CD4-positive, CD25-positive, alpha-beta regulatory T cell (primary cell): ENCODE measurements at regions not wholly inside any gene's neighbourhood (a gene's known extent, or its start where the extent isn't known, plus 50 kb on each side); places are given as distances from the start of the nearest gene placed in this dataset.

Experiments
- ATAC-seq, 2 donors: fragments of 150-1000 bp; cut with Tn5 transposase; one replicate each; pipeline ENCODE4 v1.10.0; 2021; ENCODE audit warnings: low read depth in 2 of 2, moderate number of reproducible peaks in 2 of 2, moderate library complexity in 1 of 2
- DNase-seq, 3 donors: peaks; one replicate each; pipeline versions ENCODE4 v3.0.0 to v3.0.0-alpha.2; 2012 to 2022; ENCODE audit warnings: mixed read lengths in 1 of 3
- H3K27ac ChIP-seq: one replicate; pipeline ENCODE4 v1.7.0; 2013; ENCODE audit warnings: mild to moderate bottlenecking, low read length; ENCODE audit not compliant: insufficient read depth, poor library complexity, severe bottlenecking
- H3K27me3 ChIP-seq: one replicate; pipeline ENCODE4 v1.7.0; 2013; ENCODE audit warnings: low read length; ENCODE audit not compliant: control insufficient read depth, insufficient read depth
- H3K36me3 ChIP-seq: one replicate; pipeline ENCODE4 v1.7.0; 2013; ENCODE audit warnings: mild to moderate bottlenecking, low read length, moderate library complexity; ENCODE audit not compliant: control insufficient read depth, insufficient read depth
- H3K4me1 ChIP-seq: 2 replicates; pipeline ENCODE4 v1.7.0; 2013; ENCODE audit warnings: mild to moderate bottlenecking, low read length; ENCODE audit not compliant: insufficient read depth, control insufficient read depth, poor library complexity, severe bottlenecking
- H3K4me3 ChIP-seq: one replicate; pipeline ENCODE4 v1.7.0; 2013; ENCODE audit warnings: low read depth, mild to moderate bottlenecking, low read length, moderate library complexity
- H3K9me3 ChIP-seq, 2 experiments: 1 replicate in 1 of 2; 2 replicates in 1 of 2; pipeline ENCODE4 v1.7.0; 2013; ENCODE audit warnings: low read length in 2 of 2, mild to moderate bottlenecking in 1 of 2, moderate library complexity in 1 of 2; ENCODE audit not compliant: control insufficient read depth in 2 of 2
- H3K27ac Mint-ChIP-seq, 3 donors: one replicate each; pipeline ENCODE4 v1.8.0; 2020 to 2022; ENCODE audit warnings: mild to moderate bottlenecking in 3 of 3, mixed read lengths in 3 of 3, moderate library complexity in 2 of 3
- H3K27me3 Mint-ChIP-seq: one replicate; pipeline ENCODE4 v1.8.0; 2022; ENCODE audit warnings: mild to moderate bottlenecking, mixed read lengths
- H3K36me3 Mint-ChIP-seq: one replicate; pipeline ENCODE4 v1.8.0; 2020; ENCODE audit warnings: mixed read lengths
- H3K4me1 Mint-ChIP-seq, 4 donors: one replicate each; pipeline ENCODE4 v1.8.0; 2020 to 2022; ENCODE audit warnings: mixed read lengths in 4 of 4, mild to moderate bottlenecking in 1 of 4
- H3K4me3 Mint-ChIP-seq, 4 donors: one replicate each; pipeline ENCODE4 v1.8.0; 2020 to 2022; ENCODE audit warnings: mild to moderate bottlenecking in 4 of 4, mixed read lengths in 4 of 4, moderate library complexity in 3 of 4
- H3K9me3 Mint-ChIP-seq, 7 donors: one replicate each; pipeline ENCODE4 v1.8.0; 2020 to 2022; ENCODE audit warnings: mixed read lengths in 7 of 7, mild to moderate bottlenecking in 3 of 7, moderate library complexity in 2 of 7

DNA sequence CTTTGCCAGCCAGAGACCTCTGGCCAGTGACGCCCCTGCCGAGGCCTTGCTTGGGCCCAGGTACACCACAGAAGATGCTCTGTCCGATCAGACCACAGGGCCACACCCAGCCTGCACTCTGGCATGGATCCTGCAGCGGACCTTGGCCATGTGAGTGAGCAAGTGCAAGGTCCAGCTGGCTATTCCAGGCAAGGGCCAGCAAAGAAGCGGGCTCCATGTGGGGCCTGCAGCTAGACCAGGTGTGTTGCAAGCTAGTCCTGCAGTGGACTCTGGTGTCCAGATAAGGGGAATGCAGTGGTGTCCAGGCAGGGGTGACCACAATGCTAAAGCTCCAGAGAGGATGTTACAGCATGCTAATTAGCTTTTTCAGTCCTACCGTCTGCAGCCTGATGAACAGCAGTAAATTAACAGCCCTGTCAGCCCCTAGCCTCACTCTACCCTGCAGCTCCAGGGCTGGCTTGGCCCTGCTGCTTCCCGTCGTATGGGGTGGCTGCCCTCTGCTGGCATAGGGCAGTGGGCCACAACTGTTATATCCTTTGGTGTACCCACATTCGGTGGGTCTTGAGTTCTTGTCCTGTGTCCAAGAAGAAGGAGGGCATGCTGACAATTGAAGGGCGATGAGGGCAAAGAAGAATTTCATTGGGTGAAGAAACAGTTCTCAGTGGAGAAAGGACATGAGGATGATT lies 284.5 kb upstream of the POU5F2 start:
- no peak for ATAC-seq
- no peak overlapping the region for H3K27ac Mint-ChIP-seq
- H3K4me1 Mint-ChIP-seq: peaks cover 0 to 12% (median 6%) of the 10 kb centered on the region in 4 donors
- Histone ChIP-seq H3K4me1 (no peaks in the 10 kb centered on the region), H3K36me3 (peaks cover 27% of the 10 kb centered on the region), H3K9me3 (no peaks in the 10 kb centered on the region), H3K27me3 (no peaks in the 10 kb centered on the region), H3K4me3 (no peak overlapping the region), H3K27ac (no peak overlapping the region)
- no peak for DNase-seq
- H3K36me3 Mint-ChIP-seq: peaks cover 58% of the 10 kb centered on the region
- H3K27me3 Mint-ChIP-seq: no peaks in the 10 kb centered on the region
- H3K4me3 Mint-ChIP-seq: no peak overlapping the region
- H3K9me3 Mint-ChIP-seq: peaks cover 0 to 4% (median 2%) of the 10 kb centered on the region in 7 donors

GRCh38 chr5:94024620-94025019 lies 283.2 kb upstream of the POU5F2 start:
- Histone ChIP-seq H3K4me3 (no peak overlapping the region), H3K27me3 (no peaks in the 10 kb centered on the region), H3K36me3 (peaks cover 22% of the 10 kb centered on the region), H3K4me1 (no peaks in the 10 kb centered on the region), H3K9me3 (peaks cover 0 to 2% of the 10 kb centered on the region in 2 experiments), H3K27ac (no peak overlapping the region)
- ATAC-seq (no peak), DNase-seq (no peak)
- Mint-ChIP-seq H3K27me3 (no peaks in the 10 kb centered on the region), H3K27ac (peak overlapping the region in 1 of 3 donors; percentile 64), H3K4me3 (no peak overlapping the region), H3K4me1 (peaks cover 0 to 12% (median 6%) of the 10 kb centered on the region in 4 donors), H3K9me3 (peaks cover 0 to 7% (median 5%) of the 10 kb centered on the region in 7 donors), H3K36me3 (peaks cover 58% of the 10 kb centered on the region)

GRCh38 chr5:94024101-94024500 lies 282.7 kb upstream of the POU5F2 start:
- H3K36me3 ChIP-seq: peaks cover 22% of the 10 kb centered on the region
- H3K4me3 ChIP-seq: no peak overlapping the region
- peaks cover 0 to 2% of the 10 kb centered on the region in 2 experiments for H3K9me3 ChIP-seq
- H3K27me3 Mint-ChIP-seq: no peaks in the 10 kb centered on the region
- ATAC-seq (no peak), DNase-seq (no peak)
- peaks cover 58% of the 10 kb centered on the region for H3K36me3 Mint-ChIP-seq
- H3K27ac Mint-ChIP-seq: no peak overlapping the region
- H3K4me1 Mint-ChIP-seq: peaks cover 0 to 12% (median 2%) of the 10 kb centered on the region in 4 donors
- H3K4me3 Mint-ChIP-seq: no peak overlapping the region
- no peaks in the 10 kb centered on the region for H3K4me1 ChIP-seq
- H3K27me3 ChIP-seq: no peaks in the 10 kb centered on the region
- no peak overlapping the region for H3K27ac ChIP-seq
- peaks cover 0 to 11% (median 5%) of the 10 kb centered on the region in 7 donors for H3K9me3 Mint-ChIP-seq

DNA sequence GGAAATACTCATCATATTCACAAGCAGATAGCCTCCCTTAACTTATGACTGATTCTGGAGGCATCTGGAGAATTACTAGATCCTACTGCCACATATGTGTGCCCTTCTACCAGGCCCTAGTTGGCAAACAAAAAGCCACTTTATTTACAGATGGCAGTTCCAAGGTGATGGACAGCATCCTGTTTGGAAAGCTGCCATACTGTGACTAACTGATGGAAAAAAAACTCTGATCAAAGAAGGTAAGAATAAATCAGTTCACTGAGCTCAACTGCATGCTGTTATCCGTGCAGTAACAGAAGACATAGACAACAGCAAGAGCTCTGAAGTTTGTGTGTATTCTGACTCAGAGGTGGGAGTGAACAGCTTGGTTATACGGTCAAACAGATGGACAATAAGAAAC lies 279.8 kb upstream of the POU5F2 start:
- no peaks in the 10 kb centered on the region for H3K4me1 ChIP-seq
- no peak overlapping the region for H3K27ac Mint-ChIP-seq

GRCh38 chr5:94017579-94017978 lies 276.2 kb upstream of the POU5F2 start:
- H3K4me1 Mint-ChIP-seq: peaks cover 0 to 9% (median 3%) of the 10 kb centered on the region in 4 donors
- DNase-seq (no peak), ATAC-seq (no peak)
- no peaks in the 10 kb centered on the region for H3K27me3 ChIP-seq
- peaks cover 44% of the 10 kb centered on the region for H3K36me3 ChIP-seq
- peaks cover 19 to 21% of the 10 kb centered on the region in 2 experiments for H3K9me3 ChIP-seq
- H3K9me3 Mint-ChIP-seq: peaks cover 3 to 59% (median 23%) of the 10 kb centered on the region in 7 donors
- peaks cover 93% of the 10 kb centered on the region for H3K36me3 Mint-ChIP-seq
- H3K4me1 ChIP-seq: no peaks in the 10 kb centered on the region
- no peak overlapping the region for H3K27ac ChIP-seq
- no peaks in the 10 kb centered on the region for H3K27me3 Mint-ChIP-seq
- H3K27ac Mint-ChIP-seq: no peak overlapping the region
- H3K4me3 ChIP-seq: no peak overlapping the region
- no peak overlapping the region for H3K4me3 Mint-ChIP-seq

More for the DNA sequence above, 279.8 kb upstream of the POU5F2 start:
- DNase-seq (no peak), ATAC-seq (no peak)
- peaks cover 0 to 10% (median 2%) of the 10 kb centered on the region in 4 donors for H3K4me1 Mint-ChIP-seq
- H3K4me3 Mint-ChIP-seq: no peak overlapping the region
- H3K9me3 Mint-ChIP-seq: peaks cover 0 to 36% (median 17%) of the 10 kb centered on the region in 7 donors
- Histone ChIP-seq H3K9me3 (peaks cover 4 to 5% of the 10 kb centered on the region in 2 experiments), H3K27ac (no peak overlapping the region), H3K36me3 (peaks cover 40% of the 10 kb centered on the region), H3K4me3 (no peak overlapping the region), H3K27me3 (no peaks in the 10 kb centered on the region)
- peaks cover 80% of the 10 kb centered on the region for H3K36me3 Mint-ChIP-seq
- H3K27me3 Mint-ChIP-seq: no peaks in the 10 kb centered on the region

- no peak overlapping the region for H3K27ac ChIP-seq
- no peaks in the 10 kb centered on the region for H3K27me3 ChIP-seq
- DNase-seq (no peak), ATAC-seq (no peak)
- peaks cover 11 to 14% of the 10 kb centered on the region in 2 experiments for H3K9me3 ChIP-seq
- Mint-ChIP-seq H3K27me3 (no peaks in the 10 kb centered on the region), H3K9me3 (peaks cover 3 to 20% (median 7%) of the 10 kb centered on the region in 7 donors), H3K36me3 (peaks cover 43% of the 10 kb centered on the region), H3K4me3 (no peak overlapping the region), H3K27ac (no peak overlapping the region), H3K4me1 (peaks cover 7 to 20% (median 18%) of the 10 kb centered on the region in 4 donors)
- H3K36me3 ChIP-seq: peaks cover 4% of the 10 kb centered on the region
- H3K4me3 ChIP-seq: no peak overlapping the region
- H3K4me1 ChIP-seq: no peaks in the 10 kb centered on the region
Observed at GRCh38 chr5:94010814-94011213, 269.4 kb upstream of the POU5F2 start.

DNA sequence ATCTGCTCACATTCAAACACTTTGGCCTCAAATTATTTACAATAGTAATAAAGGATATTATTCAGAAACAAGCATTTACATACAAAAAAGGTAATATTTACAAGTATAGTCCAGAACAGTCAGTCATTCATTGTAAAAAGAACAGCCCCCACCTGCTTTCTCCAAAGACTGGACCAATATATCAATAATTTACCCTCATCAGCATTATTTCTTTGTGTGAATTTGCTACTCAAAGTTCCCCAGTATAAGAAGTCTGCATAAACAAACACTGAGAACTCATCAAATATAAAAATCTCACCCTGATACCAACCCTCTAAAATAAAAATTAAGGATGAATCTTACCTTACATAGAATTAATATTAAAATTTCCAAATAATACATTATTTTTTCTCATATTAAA lies 267.8 kb upstream of the POU5F2 start:
- Mint-ChIP-seq H3K27ac (no peak overlapping the region), H3K36me3 (peaks cover 27% of the 10 kb centered on the region), H3K4me3 (no peak overlapping the region), H3K27me3 (no peaks in the 10 kb centered on the region), H3K9me3 (peaks cover 0 to 7% (median 3%) of the 10 kb centered on the region in 7 donors), H3K4me1 (peaks cover 10 to 17% (median 16%) of the 10 kb centered on the region in 4 donors)
- Histone ChIP-seq H3K4me1 (no peaks in the 10 kb centered on the region), H3K36me3 (peaks cover 4% of the 10 kb centered on the region), H3K9me3 (peaks cover 0 to under 1% of the 10 kb centered on the region in 2 experiments), H3K27me3 (no peaks in the 10 kb centered on the region), H3K27ac (no peak overlapping the region), H3K4me3 (no peak overlapping the region)
- ATAC-seq: no peak
- DNase-seq: no peak
